PC-3 (cell line): ENCODE measurements at regions not wholly inside any gene's neighbourhood (a gene's known extent, or its start where the extent isn't known, plus 50 kb on each side); places are given as distances from the start of the nearest gene placed in this dataset.
A peak's percentile ranks its signal among the peaks of the same experiment; 100 is the strongest.

Experiments
- ATAC-seq: fragments of 200-7000 bp; cut with Tn5 transposase; 2 replicates; pipeline ENCODE4 v1.9.1; 2020; ENCODE audit warnings: mild to moderate bottlenecking, moderate library complexity
- BruUV-seq: library from RNA; stranded (reverse); fragments of 400-500 nt; replicated peaks from 2 replicates; lab custom pipeline; 2021; lab: Mats Ljungman, UMichigan
- CTCF ChIA-PET: fragments of 300-600 bp; sonication (Branson Sonifier 250); formaldehyde crosslinking; loops from one replicate; lab custom pipeline; 2022; ENCODE audit warnings: antibody characterized with exemption; lab: Charles Lee
- POLR2A ChIA-PET: fragments of 300-600 bp; sonication (Branson Sonifier 250); formaldehyde crosslinking; loops from one replicate; lab custom pipeline; 2022; ENCODE audit warnings: antibody characterized with exemption; ENCODE audit not compliant: unreplicated experiment; lab: Charles Lee
- DNase-seq: peaks from one replicate; pipeline ENCODE4 v3.0.0-alpha.2; 2015
- H2AFZ ChIP-seq: fragments of 300-600 bp; sonication (generic); 2 replicates; pipeline ENCODE4 v1.6.0; 2016; ENCODE audit warnings: antibody characterized with exemption, low read length
- H3F3A ChIP-seq: fragments of 300-600 bp; sonication (generic); one replicate; pipeline ENCODE4 v1.6.0; 2017; ENCODE audit warnings: antibody characterized with exemption, low read length, control low read depth, mild to moderate bottlenecking; ENCODE audit not compliant: unreplicated experiment
- H3K27ac ChIP-seq: fragments of 300-600 bp; sonication (generic); 2 replicates; pipeline ENCODE4 v1.5.1; 2016; ENCODE audit warnings: mild to moderate bottlenecking, low read length
- H3K27me3 ChIP-seq: fragments of 300-600 bp; sonication (generic); 2 replicates; pipeline ENCODE4 v1.6.1; 2016; ENCODE audit warnings: low read length, mixed read lengths
- H3K36me3 ChIP-seq: fragments of 300-600 bp; sonication (generic); 2 replicates; pipeline ENCODE4 v1.6.1; 2016; ENCODE audit warnings: low read depth, mixed run types, low read length, mixed read lengths
- H3K4me1 ChIP-seq: fragments of 300-600 bp; sonication (generic); 2 replicates; pipeline ENCODE4 v1.5.1; 2016; ENCODE audit warnings: low read length; ENCODE audit not compliant: insufficient read depth
- H3K4me2 ChIP-seq: fragments of 300-600 bp; sonication (generic); 2 replicates; pipeline ENCODE4 v1.6.0; 2016; ENCODE audit warnings: low read length
- H3K4me3 ChIP-seq: fragments of 300-600 bp; sonication (generic); 2 replicates; pipeline ENCODE4 v1.5.1; 2016; ENCODE audit warnings: mild to moderate bottlenecking, low read length, mixed read lengths
- H3K79me2 ChIP-seq: fragments of 300-600 bp; sonication (generic); 2 replicates; pipeline ENCODE4 v1.6.1; 2017; ENCODE audit warnings: low read length, mixed read lengths
- H3K9ac ChIP-seq: fragments of 300-600 bp; sonication (generic); 2 replicates; pipeline ENCODE4 v1.6.0; 2016; ENCODE audit warnings: mild to moderate bottlenecking, low read length
- H3K9me2 ChIP-seq: fragments of 300-600 bp; sonication (generic); replicated peaks from 2 replicates; pipeline ENCODE4 v1.6.1; 2016; ENCODE audit warnings: mixed run types, low read length, mixed read lengths
- H3K9me3 ChIP-seq: fragments of 300-600 bp; sonication (generic); 2 replicates; pipeline ENCODE4 v1.6.1; 2016; ENCODE audit warnings: low read length, mixed read lengths
- H4K20me1 ChIP-seq: fragments of 300-600 bp; sonication (generic); 2 replicates; pipeline ENCODE4 v1.6.1; 2016; ENCODE audit warnings: low read length, mixed read lengths
- EZH2 ChIP-seq: fragments of 300-600 bp; sonication (generic); IDR thresholded peaks from one replicate; pipeline ENCODE4 v1.6.1; 2017; ENCODE audit warnings: antibody characterized with exemption, mild to moderate bottlenecking, low read length; ENCODE audit not compliant: unreplicated experiment
- EZH2phosphoT487 ChIP-seq: fragments of 300-600 bp; sonication (generic); IDR thresholded peaks from 2 replicates; pipeline ENCODE4 v1.6.1; 2018; ENCODE audit warnings: mild to moderate bottlenecking, antibody characterized with exemption, low read length, borderline replicate concordance
- intact Hi-C: fragments of 100-400 bp; cut with micrococcal nuclease; formaldehyde crosslinking; loops from 2 replicates; pipeline ENCODE4 v1.9.0; 2023
- TF ChIP-seq, protein P1 (sequence below): fragments of 300-600 bp; sonication (generic); conservative IDR thresholded peaks from 2 replicates; pipeline ENCODE4 v1.5.1; 2017; ENCODE audit warnings: antibody characterized with exemption, low read depth, mild to moderate bottlenecking, low read length

DNA sequence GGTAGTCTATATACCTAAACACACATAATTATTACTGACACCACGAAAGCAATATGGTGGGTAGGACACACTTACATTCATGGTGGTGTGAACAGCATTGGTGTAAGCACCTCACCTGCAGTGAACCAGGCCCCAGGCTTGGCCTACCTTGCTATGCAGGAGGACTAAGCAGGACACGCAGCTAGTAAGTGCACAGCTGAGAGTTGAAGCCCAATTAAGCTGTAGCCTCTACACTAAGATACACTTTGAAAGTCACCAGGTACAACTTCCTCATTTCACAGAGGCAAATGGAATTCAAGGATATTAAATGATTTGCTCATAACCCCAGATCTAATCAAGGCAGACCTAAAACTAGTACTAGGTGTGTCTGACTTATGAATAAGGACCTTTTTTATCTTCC lies 145.8 kb upstream of the PAPPA start:
- CTCF ChIA-PET = no interaction called here
- H3K4me1 ChIP-seq = peaks cover 24% of the 10 kb centered on the region
- H3K36me3 ChIP-seq = no peaks in the 10 kb centered on the region
- ATAC-seq = no peak
- DNase-seq = peak; percentile 11
- H3K9me3 ChIP-seq = no peaks in the 10 kb centered on the region
- H3F3A ChIP-seq = no peaks in the 10 kb centered on the region
- H3K4me3 ChIP-seq = no peak overlapping the region
- no peak overlapping the region for H3K4me2 ChIP-seq
- no peaks in the 10 kb centered on the region for H4K20me1 ChIP-seq
- no peaks in the 10 kb centered on the region for H3K27me3 ChIP-seq
- no peak overlapping the region for H2AFZ ChIP-seq
- no peak overlapping the region for H3K9ac ChIP-seq
- intact Hi-C loops = no loop called here
- POLR2A ChIA-PET = no interaction called here
- TF ChIP-seq EZH2phosphoT487 (no peak), EZH2 (no peak)
- TF ChIP-seq, protein P1, sequence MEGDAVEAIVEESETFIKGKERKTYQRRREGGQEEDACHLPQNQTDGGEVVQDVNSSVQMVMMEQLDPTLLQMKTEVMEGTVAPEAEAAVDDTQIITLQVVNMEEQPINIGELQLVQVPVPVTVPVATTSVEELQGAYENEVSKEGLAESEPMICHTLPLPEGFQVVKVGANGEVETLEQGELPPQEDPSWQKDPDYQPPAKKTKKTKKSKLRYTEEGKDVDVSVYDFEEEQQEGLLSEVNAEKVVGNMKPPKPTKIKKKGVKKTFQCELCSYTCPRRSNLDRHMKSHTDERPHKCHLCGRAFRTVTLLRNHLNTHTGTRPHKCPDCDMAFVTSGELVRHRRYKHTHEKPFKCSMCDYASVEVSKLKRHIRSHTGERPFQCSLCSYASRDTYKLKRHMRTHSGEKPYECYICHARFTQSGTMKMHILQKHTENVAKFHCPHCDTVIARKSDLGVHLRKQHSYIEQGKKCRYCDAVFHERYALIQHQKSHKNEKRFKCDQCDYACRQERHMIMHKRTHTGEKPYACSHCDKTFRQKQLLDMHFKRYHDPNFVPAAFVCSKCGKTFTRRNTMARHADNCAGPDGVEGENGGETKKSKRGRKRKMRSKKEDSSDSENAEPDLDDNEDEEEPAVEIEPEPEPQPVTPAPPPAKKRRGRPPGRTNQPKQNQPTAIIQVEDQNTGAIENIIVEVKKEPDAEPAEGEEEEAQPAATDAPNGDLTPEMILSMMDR = no peak
- no peaks in the 10 kb centered on the region for H3K9me2 ChIP-seq
- no TSS peak for BruUV-seq
- H3K27ac ChIP-seq = no peak overlapping the region
- no peaks in the 10 kb centered on the region for H3K79me2 ChIP-seq

DNA sequence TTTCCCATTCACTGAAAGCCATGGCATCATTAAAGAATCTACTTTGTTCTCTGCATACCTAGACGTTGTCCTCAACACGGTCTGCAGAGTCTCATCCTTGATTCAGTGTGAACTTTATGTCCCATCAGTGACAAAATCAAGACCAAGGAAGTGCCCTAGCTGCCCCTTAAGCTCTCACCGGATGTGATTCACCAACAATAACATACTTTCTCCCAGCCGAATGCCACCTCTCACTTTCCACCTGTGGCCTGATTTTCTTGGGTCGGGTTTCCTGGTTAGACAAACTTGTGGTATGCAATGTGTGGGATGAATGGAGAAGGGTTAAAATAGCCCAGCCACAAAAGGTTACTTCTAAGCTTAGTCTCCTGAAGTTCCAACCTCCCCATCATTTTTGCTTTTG lies 145.3 kb upstream of the PAPPA start:
- no peak overlapping the region for H3K4me3 ChIP-seq
- H3F3A ChIP-seq = no peaks in the 10 kb centered on the region
- DNase-seq (peak; percentile 78), ATAC-seq (peak; percentile 37)
- H3K79me2 ChIP-seq = no peaks in the 10 kb centered on the region
- peak overlapping the region; percentile 59 for H3K4me2 ChIP-seq
- H2AFZ ChIP-seq = no peak overlapping the region
- intact Hi-C loops = no loop called here
- no peaks in the 10 kb centered on the region for H3K9me3 ChIP-seq
- H3K27me3 ChIP-seq = no peaks in the 10 kb centered on the region
- BruUV-seq = no TSS peak
- no peaks in the 10 kb centered on the region for H3K36me3 ChIP-seq
- peaks cover 22% of the 10 kb centered on the region for H3K4me1 ChIP-seq
- no peaks in the 10 kb centered on the region for H3K9me2 ChIP-seq
- peak overlapping the region; percentile 23; the same call in 1 of the 2 replicates for H3K27ac ChIP-seq
- no peak for TF ChIP-seq EZH2phosphoT487
- TF ChIP-seq EZH2 = no peak
- TF ChIP-seq, protein P1 = no peak
- no peak overlapping the region for H3K9ac ChIP-seq
- CTCF ChIA-PET = no interaction called here
- POLR2A ChIA-PET = no interaction called here
- no peaks in the 10 kb centered on the region for H4K20me1 ChIP-seq

DNA sequence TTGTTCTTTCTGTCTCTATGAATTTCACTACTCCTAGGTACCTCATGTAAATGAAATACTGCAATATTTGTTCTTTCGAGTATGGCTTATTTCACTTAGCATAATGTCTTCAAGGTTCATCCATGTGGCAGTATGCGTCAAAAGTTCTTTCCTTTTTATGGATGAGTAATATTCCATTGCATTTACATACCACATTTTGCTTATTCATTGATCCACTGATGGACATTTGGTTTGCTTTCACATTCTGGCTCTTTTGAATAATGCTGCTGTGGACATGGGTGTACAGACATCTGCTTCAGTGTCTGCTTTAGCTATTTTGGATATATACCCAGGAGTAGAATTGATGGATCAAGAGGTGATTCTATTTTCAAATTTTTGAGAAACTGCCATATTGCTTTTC lies 144.2 kb upstream of the PAPPA start:
- Histone ChIP-seq H3K36me3 (no peaks in the 10 kb centered on the region), H3K4me2 (no peak overlapping the region), H3K27me3 (no peaks in the 10 kb centered on the region), H3K79me2 (no peaks in the 10 kb centered on the region), H3K27ac (no peak overlapping the region), H3K4me1 (peaks cover 15% of the 10 kb centered on the region), H3K9me3 (no peaks in the 10 kb centered on the region), H2AFZ (no peak overlapping the region), H4K20me1 (no peaks in the 10 kb centered on the region), H3K4me3 (no peak overlapping the region), H3K9me2 (no peaks in the 10 kb centered on the region), H3K9ac (no peak overlapping the region), H3F3A (no peaks in the 10 kb centered on the region)
- no peak for DNase-seq
- CTCF ChIA-PET = no interaction called here
- no peak for ATAC-seq
- no TSS peak for BruUV-seq
- intact Hi-C loops = no loop called here
- POLR2A ChIA-PET = no interaction called here
- TF ChIP-seq, protein P1 = no peak
- TF ChIP-seq EZH2phosphoT487 (no peak), EZH2 (no peak)
